ELF-1 (cell line): ENCODE measurements at regions not wholly inside any gene's neighbourhood (a gene's known extent, or its start where the extent isn't known, plus 50 kb on each side); places are given as distances from the start of the nearest gene placed in this dataset.
"Not testable (repeated sequence)": the region's sequence is repeated elsewhere in the genome, so short reads cannot be mapped to it uniquely, and the experiment has no call there.

ENCODE experiments used
- DNase-seq: peaks from one replicate; pipeline ENCODE4 v3.0.0-alpha.2; 2016; ENCODE audit warnings: low read depth, low spot score

GRCh38 chr15:30030345-30030744 lies 52.4 kb upstream of the GOLGA8J start:
- no peak for DNase-seq

GRCh38 chr15:30023798-30024295 lies 58.9 kb upstream of the GOLGA8J start:
- no peak for DNase-seq

GRCh38 chr15:30010746-30011145 lies 72.0 kb upstream of the GOLGA8J start:
- no peak for DNase-seq

- DNase-seq = no peak
Observed at GRCh38 chr15:30008156-30008555, 74.6 kb upstream of the GOLGA8J start.

- no peak for DNase-seq
Observed at GRCh38 chr15:30001602-30002001, 81.2 kb upstream of the GOLGA8J start.

- DNase-seq = no peak
Observed at GRCh38 chr15:29998033-29998432, 84.7 kb upstream of the GOLGA8J start.

GRCh38 chr15:29997499-29997898 lies 85.3 kb upstream of the GOLGA8J start:
- no peak for DNase-seq

GRCh38 chr15:29994284-29994683 lies 88.5 kb upstream of the GOLGA8J start:
- DNase-seq = no peak

GRCh38 chr15:29990954-29991353 lies 91.8 kb upstream of the GOLGA8J start:
- no peak for DNase-seq

GRCh38 chr15:29990035-29990434 lies 92.7 kb upstream of the GOLGA8J start:
- no peak for DNase-seq

- no peak for DNase-seq
Observed at GRCh38 chr15:29988701-29989100, 94.1 kb upstream of the GOLGA8J start.

- DNase-seq = no peak
Observed at GRCh38 chr15:29986946-29987345, 95.8 kb upstream of the GOLGA8J start.

- DNase-seq = no peak
Observed at GRCh38 chr15:29978411-29979382, 104.1 kb upstream of the GOLGA8J start.

GRCh38 chr15:29974056-29974455 lies 108.7 kb upstream of the GOLGA8J start:
- not testable (repeated sequence) for DNase-seq

GRCh38 chr15:29972051-29972450 lies 110.7 kb upstream of the GOLGA8J start:
- no peak for DNase-seq

GRCh38 chr15:29970402-29970695 lies 112.4 kb upstream of the GOLGA8J start:
- DNase-seq = no peak

GRCh38 chr15:29969562-29970401 lies 113.0 kb upstream of the GOLGA8J start:
- no peak for DNase-seq

- peak; percentile 4 for DNase-seq
Observed at GRCh38 chr15:29968895-29969561, 113.7 kb upstream of the GOLGA8J start.

GRCh38 chr15:29968099-29968894 lies 114.5 kb upstream of the GOLGA8J start:
- peak; percentile 39 for DNase-seq

GRCh38 chr15:29962407-29962806 lies 120.3 kb upstream of the GOLGA8J start:
- no peak for DNase-seq
